SK-N-SH treated with all-trans-retinoic acid at 6 μM for 48 hours (cell line): ENCODE measurements at regions not wholly inside any gene's neighbourhood (a gene's known extent, or its start where the extent isn't known, plus 50 kb on each side); places are given as distances from the start of the nearest gene placed in this dataset.

Experiments used
- ATAC-seq: fragments of 200-7000 bp; cut with Tn5 transposase; 3 replicates; pipeline ENCODE4 v1.9.1; 2020; ENCODE audit warnings: mild to moderate bottlenecking, moderate library complexity
- ARNTL ChIP-seq: fragments of 450-650 bp; formaldehyde crosslinking; IDR thresholded peaks from 2 replicates; pipeline ENCODE4 v1.5.0; 2020; ENCODE audit warnings: low read depth, mild to moderate bottlenecking, moderate library complexity, borderline replicate concordance
- CSDC2 ChIP-seq: fragments of 250-450 bp; sonication (Bioruptor Pico); IDR thresholded peaks from 2 replicates; pipeline ENCODE4 v1.5.0; 2020; ENCODE audit warnings: mild to moderate bottlenecking, moderate library complexity
- ESRRG ChIP-seq: fragments of 250-450 bp; sonication (Bioruptor Pico); IDR thresholded peaks from 2 replicates; pipeline ENCODE4 v1.6.1; 2021; ENCODE audit warnings: mild to moderate bottlenecking
- GLIS3 ChIP-seq: fragments of 250-450 bp; sonication (Bioruptor Pico); IDR thresholded peaks from 2 replicates; pipeline ENCODE4 v1.5.0; 2020; ENCODE audit warnings: mild to moderate bottlenecking, moderate library complexity
- OSR1 ChIP-seq: fragments of 250-450 bp; sonication (Bioruptor Pico); IDR thresholded peaks from 2 replicates; pipeline ENCODE4 v1.8.0; 2022; ENCODE audit warnings: moderate library complexity, mild to moderate bottlenecking, inconsistent platforms
- PPARA ChIP-seq: fragments of 250-450 bp; sonication (Bioruptor Pico); IDR thresholded peaks from 2 replicates; pipeline ENCODE4 v1.5.0; 2020; ENCODE audit warnings: mild to moderate bottlenecking, borderline replicate concordance
- RARB ChIP-seq: fragments of 250-450 bp; sonication (Bioruptor Pico); IDR thresholded peaks from 2 replicates; pipeline ENCODE4 v1.8.0; 2021; ENCODE audit warnings: mild to moderate bottlenecking, moderate library complexity
- SNAI2 ChIP-seq: fragments of 250-450 bp; sonication (Bioruptor Pico); IDR thresholded peaks from 2 replicates; pipeline ENCODE4 v1.5.0; 2020; ENCODE audit warnings: mild to moderate bottlenecking, moderate library complexity
- TCF4 ChIP-seq: fragments of 250-450 bp; sonication (Bioruptor Pico); IDR thresholded peaks from 2 replicates; pipeline ENCODE4 v1.8.0; 2021; ENCODE audit warnings: mild to moderate bottlenecking, moderate library complexity, borderline replicate concordance
- ZC3H10 ChIP-seq: fragments of 250-450 bp; sonication (Bioruptor Pico); IDR thresholded peaks from 2 replicates; pipeline ENCODE4 v1.5.1; 2021; ENCODE audit warnings: mild to moderate bottlenecking, moderate library complexity
- ZFP3 ChIP-seq: fragments of 250-450 bp; sonication (Bioruptor Pico); IDR thresholded peaks from 2 replicates; pipeline ENCODE4 v1.5.0; 2020; ENCODE audit warnings: mild to moderate bottlenecking, moderate library complexity
- ZFP30 ChIP-seq: fragments of 450-650 bp; formaldehyde crosslinking; IDR thresholded peaks from 2 replicates; pipeline ENCODE4 v1.5.0; 2022; ENCODE audit warnings: mild to moderate bottlenecking, moderate library complexity
- ZNF70 ChIP-seq: fragments of 450-650 bp; formaldehyde crosslinking; IDR thresholded peaks from 2 replicates; pipeline ENCODE4 v1.5.0; 2020; ENCODE audit warnings: mild to moderate bottlenecking, moderate library complexity
- ZNF8 ChIP-seq: fragments of 450-650 bp; formaldehyde crosslinking; IDR thresholded peaks from 2 replicates; pipeline ENCODE4 v1.5.0; 2020; ENCODE audit warnings: mild to moderate bottlenecking, moderate library complexity
- TF ChIP-seq, protein P1 (sequence below): fragments of 250-450 bp; sonication (Bioruptor Pico); IDR thresholded peaks from 2 replicates; pipeline ENCODE4 v1.5.1; 2020; ENCODE audit warnings: low read depth, mild to moderate bottlenecking, moderate library complexity
- TF ChIP-seq, protein P2 (sequence below): fragments of 250-450 bp; sonication (Bioruptor Pico); IDR thresholded peaks from 2 replicates; pipeline ENCODE4 v1.8.0; 2020; ENCODE audit warnings: mild to moderate bottlenecking, moderate library complexity, borderline replicate concordance
- TF ChIP-seq, protein P3 (sequence below): fragments of 250-450 bp; sonication (Bioruptor Pico); IDR thresholded peaks from 2 replicates; pipeline ENCODE4 v1.5.0; 2020; ENCODE audit warnings: mild to moderate bottlenecking, moderate library complexity
- TF ChIP-seq, protein P4 (sequence below): fragments of 250-450 bp; sonication (Bioruptor Pico); IDR thresholded peaks from 2 replicates; pipeline ENCODE4 v1.8.0; 2021; ENCODE audit warnings: low read depth, mild to moderate bottlenecking, moderate library complexity, borderline replicate concordance
- TF ChIP-seq, protein P5 (sequence below): fragments of 250-450 bp; sonication (Bioruptor Pico); IDR thresholded peaks from 2 replicates; pipeline ENCODE4 v1.5.1; 2021; ENCODE audit warnings: mild to moderate bottlenecking, moderate library complexity

DNA sequence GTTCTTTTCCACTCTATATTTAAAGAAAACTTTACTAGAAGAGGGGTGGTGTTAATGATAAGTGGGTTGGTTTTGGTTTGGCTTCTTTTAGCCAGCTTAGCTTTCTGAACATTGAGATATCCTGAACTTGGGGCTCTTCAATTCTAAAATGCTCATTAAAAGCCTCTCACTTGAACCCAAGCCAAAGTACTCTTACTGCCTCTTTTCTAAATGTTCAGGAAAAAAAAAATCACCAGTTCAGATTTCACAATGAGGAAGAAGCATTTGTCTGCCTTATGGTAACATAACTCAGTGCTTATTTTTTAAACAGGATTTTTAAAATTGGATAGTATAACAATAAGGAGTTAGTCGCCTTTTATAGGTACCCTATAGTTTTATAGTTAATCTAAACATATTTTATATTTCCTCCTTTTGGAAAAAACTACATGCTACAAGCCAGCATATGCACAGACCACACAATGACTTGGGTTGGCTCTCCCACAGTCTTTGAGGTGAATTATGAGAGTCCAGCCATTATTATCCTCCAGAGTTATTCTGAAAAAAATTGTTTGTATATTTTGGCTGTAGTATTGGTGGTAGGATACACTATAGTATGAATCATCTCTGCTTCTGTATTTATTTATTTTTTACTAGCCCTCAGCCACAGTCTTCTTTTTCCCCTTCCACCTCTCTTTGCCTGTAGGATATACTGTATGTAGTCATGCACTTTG, 195.5 kb upstream of the TMPO start:
- no peak for TF ChIP-seq CSDC2
- TF ChIP-seq ZNF70 (CRISPR knock-in tag): no peak
- TF ChIP-seq, protein P1, sequence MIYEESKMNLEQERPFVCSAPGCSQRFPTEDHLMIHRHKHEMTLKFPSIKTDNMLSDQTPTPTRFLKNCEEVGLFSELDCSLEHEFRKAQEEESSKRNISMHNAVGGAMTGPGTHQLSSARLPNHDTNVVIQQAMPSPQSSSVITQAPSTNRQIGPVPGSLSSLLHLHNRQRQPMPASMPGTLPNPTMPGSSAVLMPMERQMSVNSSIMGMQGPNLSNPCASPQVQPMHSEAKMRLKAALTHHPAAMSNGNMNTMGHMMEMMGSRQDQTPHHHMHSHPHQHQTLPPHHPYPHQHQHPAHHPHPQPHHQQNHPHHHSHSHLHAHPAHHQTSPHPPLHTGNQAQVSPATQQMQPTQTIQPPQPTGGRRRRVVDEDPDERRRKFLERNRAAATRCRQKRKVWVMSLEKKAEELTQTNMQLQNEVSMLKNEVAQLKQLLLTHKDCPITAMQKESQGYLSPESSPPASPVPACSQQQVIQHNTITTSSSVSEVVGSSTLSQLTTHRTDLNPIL (CRISPR knock-in tag): no peak
- no peak for TF ChIP-seq PPARA (CRISPR knock-in tag)
- TF ChIP-seq ESRRG (CRISPR knock-in tag): no peak
- TF ChIP-seq, protein P2, sequence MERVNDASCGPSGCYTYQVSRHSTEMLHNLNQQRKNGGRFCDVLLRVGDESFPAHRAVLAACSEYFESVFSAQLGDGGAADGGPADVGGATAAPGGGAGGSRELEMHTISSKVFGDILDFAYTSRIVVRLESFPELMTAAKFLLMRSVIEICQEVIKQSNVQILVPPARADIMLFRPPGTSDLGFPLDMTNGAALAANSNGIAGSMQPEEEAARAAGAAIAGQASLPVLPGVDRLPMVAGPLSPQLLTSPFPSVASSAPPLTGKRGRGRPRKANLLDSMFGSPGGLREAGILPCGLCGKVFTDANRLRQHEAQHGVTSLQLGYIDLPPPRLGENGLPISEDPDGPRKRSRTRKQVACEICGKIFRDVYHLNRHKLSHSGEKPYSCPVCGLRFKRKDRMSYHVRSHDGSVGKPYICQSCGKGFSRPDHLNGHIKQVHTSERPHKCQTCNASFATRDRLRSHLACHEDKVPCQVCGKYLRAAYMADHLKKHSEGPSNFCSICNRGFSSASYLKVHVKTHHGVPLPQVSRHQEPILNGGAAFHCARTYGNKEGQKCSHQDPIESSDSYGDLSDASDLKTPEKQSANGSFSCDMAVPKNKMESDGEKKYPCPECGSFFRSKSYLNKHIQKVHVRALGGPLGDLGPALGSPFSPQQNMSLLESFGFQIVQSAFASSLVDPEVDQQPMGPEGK (CRISPR knock-in tag): no peak
- TF ChIP-seq, protein P3, sequence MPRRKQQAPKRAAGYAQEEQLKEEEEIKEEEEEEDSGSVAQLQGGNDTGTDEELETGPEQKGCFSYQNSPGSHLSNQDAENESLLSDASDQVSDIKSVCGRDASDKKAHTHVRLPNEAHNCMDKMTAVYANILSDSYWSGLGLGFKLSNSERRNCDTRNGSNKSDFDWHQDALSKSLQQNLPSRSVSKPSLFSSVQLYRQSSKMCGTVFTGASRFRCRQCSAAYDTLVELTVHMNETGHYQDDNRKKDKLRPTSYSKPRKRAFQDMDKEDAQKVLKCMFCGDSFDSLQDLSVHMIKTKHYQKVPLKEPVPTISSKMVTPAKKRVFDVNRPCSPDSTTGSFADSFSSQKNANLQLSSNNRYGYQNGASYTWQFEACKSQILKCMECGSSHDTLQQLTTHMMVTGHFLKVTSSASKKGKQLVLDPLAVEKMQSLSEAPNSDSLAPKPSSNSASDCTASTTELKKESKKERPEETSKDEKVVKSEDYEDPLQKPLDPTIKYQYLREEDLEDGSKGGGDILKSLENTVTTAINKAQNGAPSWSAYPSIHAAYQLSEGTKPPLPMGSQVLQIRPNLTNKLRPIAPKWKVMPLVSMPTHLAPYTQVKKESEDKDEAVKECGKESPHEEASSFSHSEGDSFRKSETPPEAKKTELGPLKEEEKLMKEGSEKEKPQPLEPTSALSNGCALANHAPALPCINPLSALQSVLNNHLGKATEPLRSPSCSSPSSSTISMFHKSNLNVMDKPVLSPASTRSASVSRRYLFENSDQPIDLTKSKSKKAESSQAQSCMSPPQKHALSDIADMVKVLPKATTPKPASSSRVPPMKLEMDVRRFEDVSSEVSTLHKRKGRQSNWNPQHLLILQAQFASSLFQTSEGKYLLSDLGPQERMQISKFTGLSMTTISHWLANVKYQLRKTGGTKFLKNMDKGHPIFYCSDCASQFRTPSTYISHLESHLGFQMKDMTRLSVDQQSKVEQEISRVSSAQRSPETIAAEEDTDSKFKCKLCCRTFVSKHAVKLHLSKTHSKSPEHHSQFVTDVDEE: no peak
- TF ChIP-seq, protein P4, sequence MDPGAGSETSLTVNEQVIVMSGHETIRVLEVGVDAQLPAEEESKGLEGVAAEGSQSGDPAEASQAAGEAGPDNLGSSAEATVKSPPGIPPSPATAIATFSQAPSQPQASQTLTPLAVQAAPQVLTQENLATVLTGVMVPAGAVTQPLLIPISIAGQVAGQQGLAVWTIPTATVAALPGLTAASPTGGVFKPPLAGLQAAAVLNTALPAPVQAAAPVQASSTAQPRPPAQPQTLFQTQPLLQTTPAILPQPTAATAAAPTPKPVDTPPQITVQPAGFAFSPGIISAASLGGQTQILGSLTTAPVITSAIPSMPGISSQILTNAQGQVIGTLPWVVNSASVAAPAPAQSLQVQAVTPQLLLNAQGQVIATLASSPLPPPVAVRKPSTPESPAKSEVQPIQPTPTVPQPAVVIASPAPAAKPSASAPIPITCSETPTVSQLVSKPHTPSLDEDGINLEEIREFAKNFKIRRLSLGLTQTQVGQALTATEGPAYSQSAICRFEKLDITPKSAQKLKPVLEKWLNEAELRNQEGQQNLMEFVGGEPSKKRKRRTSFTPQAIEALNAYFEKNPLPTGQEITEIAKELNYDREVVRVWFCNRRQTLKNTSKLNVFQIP: no peak
- no peak for TF ChIP-seq ARNTL
- no peak for TF ChIP-seq RARB (CRISPR knock-in tag)
- TF ChIP-seq, protein P5, sequence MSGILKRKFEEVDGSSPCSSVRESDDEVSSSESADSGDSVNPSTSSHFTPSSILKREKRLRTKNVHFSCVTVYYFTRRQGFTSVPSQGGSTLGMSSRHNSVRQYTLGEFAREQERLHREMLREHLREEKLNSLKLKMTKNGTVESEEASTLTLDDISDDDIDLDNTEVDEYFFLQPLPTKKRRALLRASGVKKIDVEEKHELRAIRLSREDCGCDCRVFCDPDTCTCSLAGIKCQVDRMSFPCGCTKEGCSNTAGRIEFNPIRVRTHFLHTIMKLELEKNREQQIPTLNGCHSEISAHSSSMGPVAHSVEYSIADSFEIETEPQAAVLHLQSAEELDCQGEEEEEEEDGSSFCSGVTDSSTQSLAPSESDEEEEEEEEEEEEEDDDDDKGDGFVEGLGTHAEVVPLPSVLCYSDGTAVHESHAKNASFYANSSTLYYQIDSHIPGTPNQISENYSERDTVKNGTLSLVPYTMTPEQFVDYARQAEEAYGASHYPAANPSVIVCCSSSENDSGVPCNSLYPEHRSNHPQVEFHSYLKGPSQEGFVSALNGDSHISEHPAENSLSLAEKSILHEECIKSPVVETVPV (CRISPR knock-in tag): no peak
- TF ChIP-seq SNAI2 (CRISPR knock-in tag): no peak
- no peak for TF ChIP-seq ZNF8 (CRISPR knock-in tag)
- no peak for TF ChIP-seq GLIS3 (CRISPR knock-in tag)
- ATAC-seq: no peak

DNA sequence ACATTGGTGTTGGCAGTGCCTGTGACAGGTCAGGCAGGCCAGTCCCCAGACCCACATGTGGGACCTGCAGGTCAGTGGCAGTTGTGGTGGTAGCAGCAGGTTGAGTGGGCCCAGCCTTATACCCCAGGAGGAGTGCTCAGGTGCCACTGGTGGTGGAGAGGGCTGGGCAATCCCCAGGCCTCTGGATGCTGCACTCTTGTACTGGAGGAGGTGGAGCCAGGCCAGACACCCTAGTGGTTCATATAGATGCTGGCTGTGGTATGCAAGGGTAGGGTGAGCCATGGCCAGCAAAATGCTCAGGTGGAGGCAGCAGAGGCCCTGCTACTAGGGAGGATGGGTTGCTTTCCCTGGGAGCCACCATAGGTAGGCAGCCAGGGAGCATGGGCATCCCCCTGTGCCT, 190.4 kb upstream of the TMPO start:
- no peak for TF ChIP-seq ZFP30 (CRISPR knock-in tag)
- TF ChIP-seq ZFP3 (CRISPR knock-in tag): no peak
- no peak for TF ChIP-seq SNAI2 (CRISPR knock-in tag)
- TF ChIP-seq RARB (CRISPR knock-in tag): no peak
- no peak for TF ChIP-seq ZC3H10 (CRISPR knock-in tag)
- TF ChIP-seq TCF4: no peak
- no peak for TF ChIP-seq ZNF70 (CRISPR knock-in tag)
- no peak for TF ChIP-seq OSR1
- TF ChIP-seq, protein P1 (CRISPR knock-in tag): no peak
- TF ChIP-seq GLIS3 (CRISPR knock-in tag): no peak
- ATAC-seq: no peak

DNA sequence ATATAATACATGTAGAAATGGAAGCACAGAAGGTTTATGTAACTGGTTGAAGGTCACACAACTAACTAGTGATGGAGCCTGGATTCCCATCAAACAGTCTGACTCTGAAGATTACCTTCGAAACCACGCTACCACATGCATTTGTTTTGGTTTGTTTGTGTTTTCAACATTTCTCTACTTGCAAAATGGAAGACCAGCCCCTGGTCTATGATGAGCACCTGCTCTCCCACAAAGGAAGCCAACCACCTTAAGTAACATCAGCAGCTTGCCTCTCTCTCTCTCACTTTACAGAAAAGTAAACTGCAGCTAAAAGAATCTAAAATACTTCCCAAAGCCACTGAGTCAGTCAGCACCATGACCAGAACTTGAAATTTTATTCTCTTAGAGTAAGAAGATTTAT, 186.9 kb upstream of the TMPO start:
- no peak for ATAC-seq
- TF ChIP-seq, protein P3: no peak
- no peak for TF ChIP-seq ZC3H10 (CRISPR knock-in tag)
- TF ChIP-seq, protein P5 (CRISPR knock-in tag): no peak
- no peak for TF ChIP-seq RARB (CRISPR knock-in tag)
- TF ChIP-seq, protein P4: no peak
- no peak for TF ChIP-seq CSDC2
- no peak for TF ChIP-seq OSR1
- no peak for TF ChIP-seq TCF4
- no peak for TF ChIP-seq PPARA (CRISPR knock-in tag)
- no peak for TF ChIP-seq ZFP30 (CRISPR knock-in tag)
